ENCODE measurements at regions not wholly inside any gene's neighbourhood (a gene's known extent, or its start where the extent isn't known, plus 50 kb on each side); places are given as distances from the start of the nearest gene placed in this dataset.

GRCh38 chr11:71098776-71099175 lies 153.6 kb downstream of the SHANK2 start:
- TF ChIP-seq CTCF (IDR thresholded peaks at IDR 0.05; ENCODE audit: insufficient read depth, low read length, poor library complexity, severe bottlenecking) (no peak), EZH2phosphoT487 (conservative IDR thresholded peaks at IDR 0.05; ENCODE audit: low read length) (no peak)
